HG02870 (cell line): ENCODE measurements at regions not wholly inside any gene's neighbourhood (a gene's known extent, or its start where the extent isn't known, plus 50 kb on each side); places are given as distances from the start of the nearest gene placed in this dataset.
A peak's percentile ranks its signal among the peaks of the same experiment; 100 is the strongest.

Experiments
- ATAC-seq: cut with Tn5 transposase; IDR thresholded peaks from one replicate; pipeline ENCODE4 v1.9.1; 2021; ENCODE audit warnings: mild to moderate bottlenecking, moderate library complexity; ENCODE audit not compliant: unreplicated experiment

DNA sequence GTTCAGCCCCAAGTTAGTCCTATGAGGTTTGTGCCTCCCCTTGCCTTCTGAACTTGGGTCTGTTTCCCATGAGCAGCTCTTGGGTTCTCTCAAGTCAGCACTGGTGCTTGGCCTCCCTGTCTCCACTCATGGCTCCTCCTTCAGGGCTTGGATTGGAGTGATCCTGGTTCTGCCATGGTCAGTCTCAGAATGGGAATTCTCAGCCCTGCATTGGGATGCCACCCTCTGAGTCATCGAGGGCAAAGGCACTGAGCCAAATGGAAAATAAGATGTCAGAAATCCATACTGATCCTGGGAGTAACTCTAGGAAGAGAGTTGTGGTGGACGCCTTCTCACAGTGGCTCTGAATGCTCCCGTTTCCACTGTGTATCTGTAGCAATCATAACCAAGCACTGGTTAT lies 233.4 kb upstream of the HABP2 start:
- no peak for ATAC-seq

DNA sequence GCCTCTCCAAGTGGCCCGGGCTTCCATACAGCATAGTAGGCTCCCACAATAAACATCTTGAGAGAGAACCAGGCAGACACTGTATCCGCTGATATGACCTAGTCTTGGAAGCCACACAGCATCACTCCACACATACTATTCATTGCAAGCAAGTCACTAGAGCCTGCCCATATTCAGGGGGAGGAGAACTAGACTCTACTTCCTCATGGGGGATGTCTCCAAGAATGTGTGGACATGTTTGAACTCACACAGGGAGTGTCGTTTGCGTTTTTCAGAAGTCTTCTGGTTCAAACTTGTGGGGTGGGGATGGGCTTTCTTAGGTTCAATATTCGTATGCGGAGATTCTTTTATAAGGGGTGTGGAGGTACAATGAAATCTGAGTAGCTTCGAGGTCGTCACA lies 232.6 kb upstream of the HABP2 start:
- no peak for ATAC-seq

GRCh38 chr10:113320987-113321386 lies 231.9 kb upstream of the HABP2 start:
- ATAC-seq = no peak

GRCh38 chr10:113322843-113323242 lies 230.0 kb upstream of the HABP2 start:
- ATAC-seq = no peak

DNA sequence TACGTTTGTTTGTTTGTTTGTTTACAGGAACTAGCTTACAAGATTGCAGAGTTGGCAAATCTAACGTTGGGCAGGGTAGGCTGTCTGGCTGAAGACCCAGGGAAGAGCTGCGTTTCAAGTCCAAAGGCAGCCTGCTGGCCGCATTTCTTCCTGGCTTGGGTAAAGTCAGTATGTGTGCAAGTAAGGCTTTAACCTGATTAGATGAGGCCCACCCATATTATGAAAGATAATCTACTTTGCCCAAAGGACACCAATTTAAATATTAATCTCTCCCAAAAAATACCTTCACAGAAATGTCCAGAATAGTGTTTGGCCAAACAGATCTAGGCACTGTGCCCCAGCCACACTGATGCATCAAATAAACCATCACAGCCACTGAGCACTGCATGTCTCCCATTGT lies 228.9 kb upstream of the HABP2 start:
- ATAC-seq = no peak

GRCh38 chr10:113326160-113327111 lies 226.4 kb upstream of the HABP2 start:
- ATAC-seq = peak; percentile 93

DNA sequence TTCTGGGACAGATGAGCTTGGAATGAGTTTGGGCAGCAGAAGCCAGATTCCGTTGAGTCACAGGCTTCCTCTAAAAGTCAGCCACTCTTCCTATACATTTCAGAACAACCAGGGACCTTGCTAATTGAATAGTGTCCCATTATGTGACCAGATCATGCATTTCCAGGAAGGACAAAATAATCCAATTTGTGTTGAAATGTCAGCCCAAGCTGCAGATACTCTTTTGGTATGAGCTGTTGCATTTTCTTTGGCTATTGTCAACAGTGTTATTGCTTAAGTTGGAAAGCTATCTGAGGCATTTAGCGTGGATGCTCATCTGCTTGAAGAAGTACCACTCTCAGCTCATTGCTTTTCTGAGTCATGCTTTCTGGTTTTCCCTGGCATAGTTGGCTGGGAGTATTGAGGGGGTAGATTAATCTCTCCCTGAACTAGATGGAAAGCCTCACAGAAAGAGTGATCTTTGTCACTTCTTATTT lies 223.7 kb upstream of the HABP2 start:
- no peak for ATAC-seq

GRCh38 chr10:113331961-113332360 lies 220.9 kb upstream of the HABP2 start:
- ATAC-seq = no peak

- ATAC-seq = no peak
These were observed 219.5 kb upstream of the HABP2 start for GRCh38 chr10:113333313-113333712.

DNA sequence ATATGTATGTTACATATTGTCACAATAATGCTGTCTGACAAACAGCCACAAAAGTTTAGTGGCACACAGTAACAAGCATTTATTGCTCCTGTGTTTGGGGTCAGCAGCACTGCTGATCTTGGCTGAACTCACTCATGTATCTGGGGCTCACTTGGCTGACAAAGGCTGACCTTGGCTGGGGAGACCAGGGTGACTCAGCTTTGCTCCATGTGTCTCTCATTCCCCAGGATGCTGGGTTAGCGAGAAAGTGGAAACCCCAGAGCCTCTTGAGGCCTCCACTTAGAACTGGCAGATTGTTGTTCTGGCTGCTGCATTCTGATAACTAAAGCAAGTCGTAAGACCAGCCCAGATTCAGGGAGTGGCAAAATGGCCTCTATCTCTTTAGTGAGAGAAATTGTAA lies 217.3 kb upstream of the HABP2 start:
- ATAC-seq = no peak

DNA sequence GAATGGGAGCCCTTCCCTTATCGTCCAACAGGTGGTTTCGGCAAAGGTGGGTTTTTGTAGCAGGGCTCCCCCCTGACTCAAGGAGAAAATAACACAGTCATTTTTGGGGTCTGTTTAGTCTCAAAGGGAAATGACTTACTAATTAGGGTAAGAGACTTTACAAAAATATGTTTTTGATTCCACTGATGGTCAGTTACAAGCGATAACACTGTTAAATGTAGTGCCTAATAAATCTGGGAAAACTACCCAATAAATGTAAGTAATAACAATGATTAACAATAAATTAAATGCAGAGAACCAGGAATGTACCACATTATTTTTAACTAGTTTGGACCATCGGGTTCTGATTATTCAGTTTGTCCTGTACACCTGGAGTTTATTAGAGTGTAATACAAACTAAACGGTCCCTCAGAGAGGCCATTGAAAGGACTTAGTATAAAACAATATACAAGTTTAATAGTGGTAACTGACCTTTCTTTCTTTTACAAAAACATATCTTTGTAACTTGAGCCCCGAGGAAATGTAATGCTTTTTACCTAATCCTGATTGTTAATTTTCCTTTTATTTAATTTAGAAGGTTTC lies 216.2 kb upstream of the HABP2 start:
- no peak for ATAC-seq

DNA sequence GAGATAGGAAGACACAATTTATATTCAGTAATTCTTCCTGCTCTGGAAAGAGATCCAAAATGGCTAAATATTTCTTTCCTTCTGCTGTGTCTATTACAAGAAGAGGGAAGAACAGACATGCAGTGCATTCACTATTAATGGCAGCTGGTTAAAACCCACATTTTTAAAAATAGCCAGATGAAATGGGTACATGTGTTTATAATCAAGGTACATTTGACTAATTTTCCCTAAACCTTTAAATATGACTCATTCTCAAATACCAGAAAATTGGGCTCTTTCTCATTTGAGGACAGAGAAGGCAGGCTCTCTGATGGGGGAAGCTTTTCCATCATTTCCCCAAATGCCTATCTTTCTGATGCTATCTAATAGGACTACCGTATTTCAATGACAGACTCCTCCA lies 215.7 kb upstream of the HABP2 start:
- ATAC-seq = no peak

- ATAC-seq = no peak
These were observed 213.7 kb upstream of the HABP2 start for GRCh38 chr10:113339121-113339520.

DNA sequence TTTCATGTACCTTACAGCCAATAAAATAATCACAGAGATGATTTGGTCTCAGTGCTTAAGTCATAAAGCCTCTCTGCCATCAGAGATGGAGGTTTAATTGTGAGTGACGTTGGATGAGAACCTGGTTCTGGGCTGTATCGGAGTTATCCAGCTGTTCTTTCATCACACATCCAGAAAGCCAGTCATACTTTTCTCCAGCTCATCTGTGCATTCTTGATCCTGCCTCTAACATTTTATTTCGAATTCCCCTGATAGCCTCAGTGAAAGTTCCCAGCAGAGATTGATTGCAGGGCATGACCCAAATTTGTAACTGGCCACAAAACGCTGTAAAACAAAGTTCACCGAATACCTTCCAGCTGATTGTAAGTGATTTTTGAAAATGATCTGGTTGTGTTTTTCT lies 212.6 kb upstream of the HABP2 start:
- no peak for ATAC-seq

- no peak for ATAC-seq
These were observed 211.7 kb upstream of the HABP2 start for GRCh38 chr10:113341138-113341537.

GRCh38 chr10:113345826-113346624 lies 206.8 kb upstream of the HABP2 start:
- ATAC-seq = no peak

- ATAC-seq = no peak
These were observed 205.3 kb upstream of the HABP2 start for GRCh38 chr10:113347508-113347907.

- no peak for ATAC-seq
These were observed 204.2 kb upstream of the HABP2 start for GRCh38 chr10:113348694-113349093.

GRCh38 chr10:113350311-113351040 lies 202.4 kb upstream of the HABP2 start:
- no peak for ATAC-seq

GRCh38 chr10:113354711-113355110 lies 198.1 kb upstream of the HABP2 start:
- ATAC-seq = no peak
